Esophagus squamous epithelium (tissue), 4 donors: ENCODE measurements at regions not wholly inside any gene's neighbourhood (a gene's known extent, or its start where the extent isn't known, plus 50 kb on each side); places are given as distances from the start of the nearest gene placed in this dataset.

ENCODE experiments used
- POLR2A ChIP-seq, 4 donors: fragments of 450-650 bp; IDR thresholded peaks; one replicate each; pipeline ENCODE4 v1.6.1; 2017; ENCODE audit warnings: antibody characterized with exemption in 4 of 4, mild to moderate bottlenecking in 4 of 4, moderate library complexity in 3 of 4
- TF ChIP-seq, protein P1 (sequence below), 6 experiments: fragments of 450-650 bp in 4 of 6; fragments of 200-600 bp in 2 of 6; sonication (generic) in 2 of 6; IDR thresholded peaks; one replicate each; pipeline ENCODE4 v1.5.1; 2016 to 2019; ENCODE audit warnings: antibody characterized with exemption in 6 of 6, mild to moderate bottlenecking in 4 of 6, moderate library complexity in 4 of 6

DNA sequence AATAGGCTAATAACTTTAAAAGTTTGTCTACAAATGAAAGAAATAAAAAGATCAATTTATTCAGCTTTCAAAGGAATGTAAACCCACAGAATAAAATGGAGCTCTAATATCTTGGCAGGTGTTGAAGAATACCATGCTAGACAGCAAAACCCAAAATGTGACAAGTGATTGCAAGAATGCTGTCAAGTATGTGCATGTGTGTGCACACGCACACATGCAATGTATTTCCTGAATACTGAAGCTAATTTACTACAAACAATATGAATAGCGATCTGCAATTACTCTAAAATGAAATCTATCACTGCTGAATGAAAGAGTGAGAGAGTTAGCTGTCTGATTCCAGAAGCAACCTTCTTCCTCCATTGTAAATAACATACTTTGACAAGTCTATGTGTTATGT is 179.2 kb upstream of the HSF2 start:
- TF ChIP-seq, protein P1, sequence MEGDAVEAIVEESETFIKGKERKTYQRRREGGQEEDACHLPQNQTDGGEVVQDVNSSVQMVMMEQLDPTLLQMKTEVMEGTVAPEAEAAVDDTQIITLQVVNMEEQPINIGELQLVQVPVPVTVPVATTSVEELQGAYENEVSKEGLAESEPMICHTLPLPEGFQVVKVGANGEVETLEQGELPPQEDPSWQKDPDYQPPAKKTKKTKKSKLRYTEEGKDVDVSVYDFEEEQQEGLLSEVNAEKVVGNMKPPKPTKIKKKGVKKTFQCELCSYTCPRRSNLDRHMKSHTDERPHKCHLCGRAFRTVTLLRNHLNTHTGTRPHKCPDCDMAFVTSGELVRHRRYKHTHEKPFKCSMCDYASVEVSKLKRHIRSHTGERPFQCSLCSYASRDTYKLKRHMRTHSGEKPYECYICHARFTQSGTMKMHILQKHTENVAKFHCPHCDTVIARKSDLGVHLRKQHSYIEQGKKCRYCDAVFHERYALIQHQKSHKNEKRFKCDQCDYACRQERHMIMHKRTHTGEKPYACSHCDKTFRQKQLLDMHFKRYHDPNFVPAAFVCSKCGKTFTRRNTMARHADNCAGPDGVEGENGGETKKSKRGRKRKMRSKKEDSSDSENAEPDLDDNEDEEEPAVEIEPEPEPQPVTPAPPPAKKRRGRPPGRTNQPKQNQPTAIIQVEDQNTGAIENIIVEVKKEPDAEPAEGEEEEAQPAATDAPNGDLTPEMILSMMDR (IDR thresholded peaks at IDR 0.05): no peak
- no peak for TF ChIP-seq POLR2A (IDR thresholded peaks at IDR 0.05)
